Muscle layer of colon (tissue), 2 donors: ENCODE measurements at regions not wholly inside any gene's neighbourhood (a gene's known extent, or its start where the extent isn't known, plus 50 kb on each side); places are given as distances from the start of the nearest gene placed in this dataset.

Experiments used
- H3K27ac ChIP-seq: one replicate; pipeline ENCODE4 v1.7.0; 2013; ENCODE audit warnings: low read depth, mild to moderate bottlenecking, low read length, moderate library complexity
- H3K27me3 ChIP-seq, 2 donors: one replicate each; pipeline ENCODE4 v1.7.0; 2013; ENCODE audit warnings: low read length in 2 of 2, mild to moderate bottlenecking in 2 of 2; ENCODE audit not compliant: insufficient read depth in 2 of 2, control insufficient read depth in 1 of 2
- H3K36me3 ChIP-seq: one replicate; pipeline ENCODE4 v1.7.0; 2013; ENCODE audit warnings: mild to moderate bottlenecking, low read length; ENCODE audit not compliant: insufficient read depth
- H3K4me1 ChIP-seq: one replicate; pipeline ENCODE4 v1.7.0; 2013; ENCODE audit warnings: mild to moderate bottlenecking, low read length; ENCODE audit not compliant: insufficient read depth
- H3K4me3 ChIP-seq, 2 donors: one replicate each; pipeline ENCODE4 v1.7.0; 2013; ENCODE audit warnings: low read length in 2 of 2, low read depth in 1 of 2, mild to moderate bottlenecking in 1 of 2, moderate library complexity in 1 of 2
- H3K9ac ChIP-seq: one replicate; pipeline ENCODE4 v1.7.0; 2013; ENCODE audit warnings: low read length
- H3K9me3 ChIP-seq: one replicate; pipeline ENCODE4 v1.7.0; 2013; ENCODE audit warnings: mild to moderate bottlenecking, low read length
- donor health status: abdominal sarcoma.
- donor health status: Adenocarcinoma of cecum.

DNA sequence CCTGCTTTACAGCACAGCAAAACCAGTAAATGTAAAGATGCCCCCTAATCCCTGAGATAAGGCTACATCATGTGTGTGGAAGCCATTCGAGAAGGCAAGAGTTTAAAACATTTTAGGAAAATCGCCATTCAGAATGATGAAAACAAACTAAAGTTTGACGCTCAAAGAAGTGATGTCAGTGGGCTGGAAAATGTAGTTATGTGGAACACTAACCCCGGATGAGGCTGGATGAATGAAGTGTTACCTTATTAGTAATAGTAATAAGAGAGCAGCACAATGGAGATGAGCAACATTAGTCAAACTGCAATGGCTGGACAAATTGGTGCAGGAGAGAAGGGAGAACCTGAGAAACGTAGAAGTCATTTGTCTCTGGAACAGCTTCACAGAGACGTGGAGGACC lies 130.7 kb upstream of the ARID1B start:
- Histone ChIP-seq H3K36me3 (no peaks in the 10 kb centered on the region), H3K9ac (no peak overlapping the region), H3K9me3 (no peaks in the 10 kb centered on the region), H3K27ac (no peak overlapping the region), H3K4me3 (no peak overlapping the region), H3K27me3 (no peaks in the 10 kb centered on the region), H3K4me1 (no peaks in the 10 kb centered on the region)

DNA sequence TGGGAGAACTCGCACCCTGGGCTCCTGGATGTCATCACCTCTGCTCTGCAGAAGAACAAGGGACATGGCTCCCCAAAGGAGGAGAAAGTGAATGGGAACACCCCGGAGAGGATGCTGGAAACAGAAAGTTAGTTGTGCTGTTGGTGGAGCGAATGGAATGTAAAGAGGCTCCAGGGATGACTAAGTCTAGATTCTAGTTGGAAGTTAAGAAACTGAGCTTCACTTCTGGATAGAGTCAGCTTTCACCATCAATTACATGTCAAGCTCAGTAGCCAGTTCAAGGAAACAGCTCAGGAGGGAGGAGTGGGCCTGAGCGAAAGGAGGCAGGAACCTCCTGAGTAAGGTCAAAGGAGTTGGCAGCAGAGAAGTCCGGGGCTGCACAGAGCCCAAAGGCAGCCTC lies 132.1 kb upstream of the ARID1B start:
- Histone ChIP-seq H3K4me3 (no peak overlapping the region), H3K27me3 (no peaks in the 10 kb centered on the region), H3K27ac (no peak overlapping the region), H3K9ac (no peak overlapping the region), H3K4me1 (no peaks in the 10 kb centered on the region), H3K9me3 (no peaks in the 10 kb centered on the region), H3K36me3 (no peaks in the 10 kb centered on the region)

GRCh38 chr6:156639009-156639721 lies 138.0 kb upstream of the ARID1B start:
- Histone ChIP-seq H3K4me1 (peaks cover 11% of the 10 kb centered on the region), H3K36me3 (no peaks in the 10 kb centered on the region), H3K27me3 (no peaks in the 10 kb centered on the region), H3K27ac (no peak overlapping the region), H3K4me3 (no peak overlapping the region), H3K9me3 (no peaks in the 10 kb centered on the region), H3K9ac (no peak overlapping the region)

DNA sequence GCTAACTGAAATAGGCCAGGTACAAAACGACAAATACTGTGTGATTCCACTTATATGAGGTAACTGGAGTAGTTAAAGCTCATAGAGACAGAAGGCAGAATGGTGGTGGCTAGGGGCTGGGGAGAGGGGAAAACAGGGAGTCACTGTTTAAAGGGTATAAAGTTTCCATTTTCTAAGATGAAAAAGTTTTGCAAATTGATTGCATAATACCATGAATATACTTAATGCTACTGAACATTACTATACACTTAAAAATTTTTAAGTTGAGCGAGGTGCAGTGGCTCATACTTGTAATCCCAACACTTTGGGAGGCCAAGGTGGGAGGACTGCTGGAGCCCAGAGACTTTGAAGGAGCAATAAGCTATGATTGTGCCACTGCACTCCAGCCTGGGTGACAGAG lies 138.6 kb upstream of the ARID1B start:
- Histone ChIP-seq H3K9me3 (no peaks in the 10 kb centered on the region), H3K27ac (no peak overlapping the region), H3K9ac (no peak overlapping the region)

GRCh38 chr6:156634951-156635371 lies 142.2 kb upstream of the ARID1B start:
- no peaks in the 10 kb centered on the region for H3K9me3 ChIP-seq
- H3K27ac ChIP-seq = no peak overlapping the region
- H3K36me3 ChIP-seq = no peaks in the 10 kb centered on the region
- peaks cover 12% of the 10 kb centered on the region for H3K4me1 ChIP-seq
- H3K27me3 ChIP-seq = no peaks in the 10 kb centered on the region
- H3K4me3 ChIP-seq = peak overlapping the region in 1 of 2 donors; percentile 42
- H3K9ac ChIP-seq = no peak overlapping the region

More for the DNA sequence above, 138.6 kb upstream of the ARID1B start:
- peaks cover 12% of the 10 kb centered on the region for H3K4me1 ChIP-seq
- H3K4me3 ChIP-seq = no peak overlapping the region
- H3K27me3 ChIP-seq = no peaks in the 10 kb centered on the region
- no peaks in the 10 kb centered on the region for H3K36me3 ChIP-seq

DNA sequence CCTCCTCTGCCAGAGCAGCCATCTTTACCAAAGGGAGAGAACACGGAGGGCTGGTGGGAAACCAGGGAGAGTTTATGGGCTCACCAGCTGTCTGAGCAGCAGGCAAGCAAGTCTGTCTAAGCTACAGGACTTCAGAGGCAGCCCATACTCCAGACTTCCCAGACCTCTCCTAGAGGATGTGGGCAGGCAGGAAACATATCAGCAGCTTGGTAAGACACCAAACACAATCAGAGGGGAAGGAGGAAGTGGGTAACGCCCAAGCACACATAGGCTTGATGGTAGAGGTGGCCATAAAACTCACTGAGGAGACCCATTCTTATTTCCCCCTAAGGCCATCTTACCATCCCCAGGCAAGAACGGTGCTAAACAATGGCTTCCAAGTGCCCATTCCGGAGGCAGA lies 143.1 kb upstream of the ARID1B start:
- Histone ChIP-seq H3K9ac (no peak overlapping the region), H3K4me3 (no peak overlapping the region), H3K27ac (no peak overlapping the region), H3K36me3 (no peaks in the 10 kb centered on the region), H3K4me1 (peaks cover 12% of the 10 kb centered on the region), H3K27me3 (no peaks in the 10 kb centered on the region), H3K9me3 (no peaks in the 10 kb centered on the region)

DNA sequence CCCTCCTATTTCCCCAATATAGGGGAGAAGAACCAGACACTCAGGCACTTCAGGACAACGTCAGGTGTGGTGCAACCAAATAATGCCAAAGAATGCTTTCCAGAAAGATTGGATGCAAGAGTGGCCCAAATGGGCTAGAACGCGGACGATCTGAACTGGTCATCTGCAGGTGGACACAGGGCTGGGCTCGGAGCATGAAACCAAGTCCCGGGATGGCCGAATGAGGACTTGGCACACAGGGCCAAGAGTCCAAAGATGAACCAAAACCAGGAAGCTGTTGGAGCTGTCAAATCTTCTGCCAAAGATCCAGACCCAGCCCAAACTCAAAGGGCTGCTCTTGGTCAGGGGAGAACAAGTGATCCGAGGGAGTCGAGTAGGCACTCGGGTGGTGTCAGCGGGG lies 143.9 kb upstream of the ARID1B start:
- Histone ChIP-seq H3K27me3 (no peaks in the 10 kb centered on the region), H3K27ac (no peak overlapping the region), H3K9me3 (no peaks in the 10 kb centered on the region), H3K4me1 (peaks cover 12% of the 10 kb centered on the region), H3K36me3 (no peaks in the 10 kb centered on the region), H3K4me3 (no peak overlapping the region), H3K9ac (no peak overlapping the region)

- H3K9ac ChIP-seq = no peak overlapping the region
- no peaks in the 10 kb centered on the region for H3K9me3 ChIP-seq
- H3K27me3 ChIP-seq = no peaks in the 10 kb centered on the region
- H3K4me3 ChIP-seq = no peak overlapping the region
- H3K27ac ChIP-seq = no peak overlapping the region
- peaks cover 12% of the 10 kb centered on the region for H3K4me1 ChIP-seq
- no peaks in the 10 kb centered on the region for H3K36me3 ChIP-seq
Observed at GRCh38 chr6:156630613-156631302, 146.4 kb upstream of the ARID1B start.

DNA sequence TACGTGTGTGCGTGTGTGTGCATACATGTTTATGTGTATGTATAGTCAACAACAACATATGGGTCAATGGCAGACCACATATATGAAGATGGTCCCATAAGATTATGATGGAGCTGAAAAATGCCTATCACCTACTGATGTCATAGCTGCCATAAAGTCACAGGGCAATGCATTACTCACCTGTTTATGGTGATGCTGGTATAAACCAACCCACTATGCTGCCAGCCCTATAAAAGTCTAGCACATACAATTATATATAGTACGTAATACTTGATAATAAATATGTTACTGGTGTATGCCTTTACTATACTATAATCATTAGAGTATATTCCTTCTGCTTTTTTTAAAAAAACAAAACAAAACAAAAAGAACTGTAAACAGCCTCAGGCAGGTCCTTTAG lies 148.4 kb upstream of the ARID1B start:
- H3K4me1 ChIP-seq = no peaks in the 10 kb centered on the region
- H3K27me3 ChIP-seq = no peaks in the 10 kb centered on the region
- no peaks in the 10 kb centered on the region for H3K36me3 ChIP-seq
- no peaks in the 10 kb centered on the region for H3K9me3 ChIP-seq
- H3K9ac ChIP-seq = no peak overlapping the region
- no peak overlapping the region for H3K27ac ChIP-seq
- H3K4me3 ChIP-seq = no peak overlapping the region

DNA sequence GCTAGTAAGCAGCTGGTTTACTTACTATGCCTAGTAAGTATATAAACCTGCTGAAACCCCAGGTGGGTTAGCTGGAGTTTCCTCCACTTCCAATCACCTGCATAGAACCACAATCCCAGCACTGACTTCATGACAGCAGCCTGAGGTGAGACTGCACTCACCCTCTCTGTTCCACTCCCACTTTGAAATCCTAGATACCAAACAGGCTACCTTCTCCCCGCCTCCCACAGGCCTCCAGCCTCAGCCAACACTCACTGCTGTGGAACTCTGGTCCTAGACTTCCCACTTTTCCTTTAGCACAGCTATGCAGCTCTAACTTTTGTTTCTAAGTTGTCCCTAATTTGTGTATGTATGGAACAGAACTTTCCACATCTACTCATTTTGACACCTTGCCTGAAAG lies 149.7 kb upstream of the ARID1B start:
- H3K4me3 ChIP-seq = no peak overlapping the region
- no peaks in the 10 kb centered on the region for H3K36me3 ChIP-seq
- no peak overlapping the region for H3K9ac ChIP-seq
- no peaks in the 10 kb centered on the region for H3K9me3 ChIP-seq
- peaks cover 5% of the 10 kb centered on the region for H3K4me1 ChIP-seq
- H3K27ac ChIP-seq = no peak overlapping the region
- no peaks in the 10 kb centered on the region for H3K27me3 ChIP-seq

DNA sequence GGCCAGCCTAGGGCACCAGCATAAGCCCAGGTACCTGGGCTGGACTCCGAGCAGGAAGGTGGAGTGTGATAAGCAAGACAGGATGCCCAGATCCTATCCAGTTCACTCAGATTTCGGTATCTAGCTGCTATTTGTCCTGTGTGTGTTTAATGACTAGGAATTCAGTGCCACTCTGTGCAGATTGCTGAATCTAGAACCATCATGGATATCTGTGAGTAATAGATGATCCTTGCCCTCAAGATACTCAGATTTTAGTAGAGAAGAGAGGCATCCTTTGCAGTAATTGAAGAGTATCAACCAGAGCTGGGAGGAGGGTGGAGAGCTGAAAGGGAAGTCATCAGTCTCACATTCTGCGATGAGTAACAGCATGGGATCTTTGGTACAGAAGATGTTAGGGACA lies 155.0 kb upstream of the ARID1B start:
- Histone ChIP-seq H3K27ac (no peak overlapping the region), H3K27me3 (no peaks in the 10 kb centered on the region), H3K9ac (no peak overlapping the region), H3K36me3 (no peaks in the 10 kb centered on the region), H3K9me3 (no peaks in the 10 kb centered on the region), H3K4me3 (no peak overlapping the region), H3K4me1 (peaks cover 5% of the 10 kb centered on the region)

DNA sequence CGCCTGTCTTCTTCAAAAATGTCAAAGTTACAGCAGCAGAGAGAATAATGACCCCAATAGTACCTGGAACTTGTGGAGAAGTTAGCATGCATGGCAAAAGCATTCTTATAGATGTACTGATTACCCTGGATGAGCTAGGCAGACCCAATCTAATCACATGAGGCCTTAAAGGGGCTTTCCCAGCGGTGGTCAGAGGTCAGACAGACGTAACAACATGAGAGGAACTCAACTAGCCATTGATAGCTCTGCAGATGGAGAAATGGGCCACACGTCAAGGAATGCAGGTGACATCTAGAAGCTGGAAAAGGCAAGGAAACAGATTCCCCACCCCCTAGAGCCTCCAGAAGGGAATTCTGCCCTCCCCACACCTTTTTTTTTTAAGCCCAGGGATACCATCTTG lies 156.8 kb upstream of the ARID1B start:
- Histone ChIP-seq H3K27me3 (no peaks in the 10 kb centered on the region), H3K9ac (no peak overlapping the region), H3K27ac (no peak overlapping the region), H3K4me3 (no peak overlapping the region), H3K9me3 (no peaks in the 10 kb centered on the region), H3K4me1 (peaks cover 5% of the 10 kb centered on the region), H3K36me3 (no peaks in the 10 kb centered on the region)
